AG04449 (cell line): ENCODE measurements at regions not wholly inside any gene's neighbourhood (a gene's known extent, or its start where the extent isn't known, plus 50 kb on each side); places are given as distances from the start of the nearest gene placed in this dataset.

Source experiments
- CTCF ChIA-PET: fragments of 350-600 bp; formaldehyde crosslinking; extraction: SDS; loops from one replicate; lab custom pipeline; 2021; ENCODE audit warnings: antibody characterized with exemption; lab: Yijun Ruan, JAX
- POLR2A ChIA-PET: fragments of 400-600, 350-600 bp; formaldehyde crosslinking; extraction: SDS; loops from one replicate; lab custom pipeline; 2020; ENCODE audit warnings: antibody characterized with exemption, inconsistent platforms; lab: Yijun Ruan, JAX
- DNase-seq: peaks from one replicate; pipeline ENCODE4 v3.0.0-alpha.2; 2010; ENCODE audit warnings: low read depth, low spot score
- H3K4me3 ChIP-seq: 2 replicates; pipeline ENCODE4 v1.5.1; 2011; ENCODE audit warnings: low read depth, mild to moderate bottlenecking, control low read depth, low read length
- CTCF ChIP-seq: IDR thresholded peaks from one replicate; pipeline ENCODE4 v1.5.1; 2011; ENCODE audit warnings: mild to moderate bottlenecking, moderate library complexity, low read length, control low read depth, inconsistent platforms; ENCODE audit not compliant: insufficient read depth; ENCODE audit errors: missing control alignments

- POLR2A ChIA-PET: no interaction called here
These were observed 515.2 kb downstream of the REEP3 start for GRCh38 chr10:64036321-64036930.

GRCh38 chr10:64037071-64037661, 516.0 kb downstream of the REEP3 start:
- H3K4me3 ChIP-seq: no peak overlapping the region
- TF ChIP-seq CTCF: no peak
- ChIA-PET CTCF (interaction anchor here (0.9 kb wide), 1 partner anchor 14 kb away, joined by 3 read pairs; no protein-coding TSS in a partner anchor), POLR2A (no interaction called here)
- no peak for DNase-seq

More at GRCh38 chr10:64036321-64036930, 515.2 kb downstream of the REEP3 start:
- no peak overlapping the region for H3K4me3 ChIP-seq
- CTCF ChIA-PET: interaction anchor here (0.9 to 1.4 kb wide), 3 partner anchors 13 to 16 kb away, joined by 3 to 4 read pairs (median 3); no protein-coding TSS in a partner anchor
- no peak for DNase-seq
- TF ChIP-seq CTCF: no peak

- TF ChIP-seq CTCF: no peak
- CTCF ChIA-PET: no interaction called here
- H3K4me3 ChIP-seq: no peak overlapping the region
These were observed 516.9 kb downstream of the REEP3 start for GRCh38 chr10:64038107-64038506.

GRCh38 chr10:64039198-64039597, 518.0 kb downstream of the REEP3 start:
- ChIA-PET CTCF (no interaction called here), POLR2A (no interaction called here)
- H3K4me3 ChIP-seq: no peak overlapping the region
- TF ChIP-seq CTCF: no peak
- no peak for DNase-seq

More at GRCh38 chr10:64038107-64038506, 516.9 kb downstream of the REEP3 start:
- POLR2A ChIA-PET: no interaction called here
- no peak for DNase-seq

- CTCF ChIA-PET: interaction anchor here (0.9 to 3.4 kb wide), 8 partner anchors 8 to 47 kb away, joined by 3 to 23 read pairs (median 6); no protein-coding TSS in a partner anchor
- POLR2A ChIA-PET: no interaction called here
- DNase-seq: no peak
- H3K4me3 ChIP-seq: no peak overlapping the region
- TF ChIP-seq CTCF: no peak
These were observed 519.6 kb downstream of the REEP3 start for GRCh38 chr10:64040781-64041180.
